HG03565 (cell line): ENCODE measurements at regions not wholly inside any gene's neighbourhood (a gene's known extent, or its start where the extent isn't known, plus 50 kb on each side); places are given as distances from the start of the nearest gene placed in this dataset.
"Not testable (repeated sequence)": the region's sequence is repeated elsewhere in the genome, so short reads cannot be mapped to it uniquely, and the experiment has no call there.

Source experiments
- ATAC-seq: cut with Tn5 transposase; IDR thresholded peaks from one replicate; pipeline ENCODE4 v1.9.1; 2021; ENCODE audit warnings: mild to moderate bottlenecking, moderate library complexity; ENCODE audit not compliant: unreplicated experiment

GRCh38 chr6:169101981-169102380 is 151.7 kb downstream of the THBS2 start:
- ATAC-seq = no peak

- ATAC-seq = no peak
These were observed 152.4 kb downstream of the THBS2 start for GRCh38 chr6:169101036-169101805.

DNA sequence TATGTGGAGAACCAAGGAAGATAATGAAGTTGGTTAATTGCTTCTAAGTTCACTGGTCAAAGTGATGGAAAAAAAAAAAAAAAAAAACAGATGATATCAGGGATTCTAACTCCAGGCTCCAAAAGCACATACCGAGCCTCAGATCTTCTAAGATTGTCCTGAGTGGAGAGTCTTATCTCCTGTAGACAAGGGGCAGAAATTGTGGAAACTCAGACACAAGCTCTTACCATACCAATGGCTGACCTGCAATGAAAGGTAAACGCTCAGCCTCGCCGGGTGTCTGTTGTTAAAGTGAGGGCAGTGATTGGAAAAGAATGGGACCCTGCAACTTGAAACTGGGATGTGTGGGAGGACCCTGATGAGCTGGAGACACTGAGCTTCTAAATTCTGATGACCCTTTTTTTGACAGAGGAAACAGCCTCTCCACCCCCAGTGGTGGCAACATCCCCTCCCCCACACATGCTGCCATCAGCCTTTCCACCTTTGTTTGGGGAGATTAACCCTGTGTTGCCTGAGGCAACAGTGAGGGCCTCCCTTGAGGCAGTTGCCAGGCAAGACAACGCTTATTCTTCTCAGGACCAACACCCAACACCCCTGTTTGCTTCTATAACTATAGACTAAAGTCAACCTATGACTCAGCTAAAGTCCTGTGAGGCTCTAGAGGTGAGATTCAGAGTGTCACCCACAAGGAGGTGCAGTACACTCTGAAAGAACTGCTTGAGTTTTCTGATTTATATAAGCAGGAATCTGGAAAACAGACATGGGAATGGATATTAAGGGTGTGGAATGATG is 154.0 kb downstream of the THBS2 start:
- ATAC-seq = no peak

DNA sequence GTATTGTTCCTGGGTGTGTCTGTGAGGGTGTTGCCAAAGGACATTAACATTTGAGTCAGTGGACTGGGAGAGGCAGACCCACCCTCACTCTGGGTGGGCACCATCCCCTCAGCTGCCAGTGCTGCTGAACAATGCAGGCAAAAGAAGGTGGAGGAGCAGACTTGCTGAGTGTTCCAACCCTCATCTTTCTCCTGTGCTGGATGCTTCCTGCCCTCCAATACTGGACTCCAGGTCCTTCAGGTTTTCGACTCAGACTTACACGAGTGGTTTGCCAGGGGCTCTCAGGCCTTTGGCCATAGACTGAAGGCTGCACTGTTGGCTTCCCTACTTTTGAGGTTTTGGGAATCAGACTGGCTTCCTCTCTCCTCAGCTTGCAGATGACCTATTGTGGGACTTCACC is 155.0 kb downstream of the THBS2 start:
- not testable (repeated sequence) for ATAC-seq

- no peak for ATAC-seq
These were observed 155.5 kb downstream of the THBS2 start for GRCh38 chr6:169098116-169098515.

DNA sequence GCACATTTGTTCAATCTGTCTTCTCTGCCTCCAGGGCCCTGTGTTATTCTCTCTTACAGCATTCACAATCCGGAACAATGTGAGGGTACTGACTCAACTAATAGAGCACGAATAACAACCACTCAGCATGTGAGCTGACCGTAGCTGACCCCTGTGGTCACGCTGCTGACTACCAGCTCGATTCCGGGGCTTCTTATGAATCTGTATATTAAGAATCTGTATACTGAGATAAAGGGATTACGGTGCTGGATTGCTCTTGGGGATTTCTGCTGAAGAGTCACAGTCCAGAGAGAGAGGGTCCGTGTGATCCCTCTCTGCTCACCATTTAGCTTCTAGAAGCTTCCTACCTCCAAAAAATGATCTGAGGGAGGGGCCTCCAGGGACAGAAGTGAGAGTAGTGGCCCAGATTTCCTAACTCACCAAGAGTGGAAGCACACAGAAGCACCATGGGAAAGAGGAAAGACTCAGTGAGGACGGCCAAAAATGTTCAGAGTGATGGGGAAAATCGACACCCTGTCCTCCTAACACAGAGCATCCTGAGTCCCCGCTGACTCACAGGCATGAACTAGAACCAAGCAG is 156.2 kb downstream of the THBS2 start:
- ATAC-seq = no peak

DNA sequence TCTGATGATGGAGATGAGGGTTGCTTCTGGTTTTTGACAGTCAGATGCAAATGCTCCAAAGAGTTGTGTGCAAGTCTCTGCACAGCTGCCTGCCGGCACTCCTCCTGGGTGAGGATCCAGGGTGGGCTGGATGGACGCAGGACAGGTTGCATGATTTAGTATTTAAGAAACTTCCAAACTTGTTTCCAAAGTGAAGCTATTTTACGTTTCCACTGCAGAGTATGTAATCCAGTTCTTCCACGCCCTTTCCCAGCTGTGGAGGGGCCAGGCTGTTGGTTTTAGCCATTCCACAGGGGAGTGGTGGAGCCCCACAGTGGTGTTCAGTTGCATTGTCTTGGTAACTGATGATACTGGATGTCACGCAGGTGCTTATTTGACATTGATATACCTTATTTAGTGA is 157.3 kb downstream of the THBS2 start:
- ATAC-seq = no peak

- no peak for ATAC-seq
These were observed 158.5 kb downstream of the THBS2 start for GRCh38 chr6:169095153-169095552.

GRCh38 chr6:169094552-169094950 is 159.1 kb downstream of the THBS2 start:
- ATAC-seq = no peak

GRCh38 chr6:169093770-169094551 is 159.7 kb downstream of the THBS2 start:
- no peak for ATAC-seq

GRCh38 chr6:169093066-169093723 is 160.5 kb downstream of the THBS2 start:
- no peak for ATAC-seq

GRCh38 chr6:169092375-169092774 is 161.3 kb downstream of the THBS2 start:
- ATAC-seq = peak; percentile 85

DNA sequence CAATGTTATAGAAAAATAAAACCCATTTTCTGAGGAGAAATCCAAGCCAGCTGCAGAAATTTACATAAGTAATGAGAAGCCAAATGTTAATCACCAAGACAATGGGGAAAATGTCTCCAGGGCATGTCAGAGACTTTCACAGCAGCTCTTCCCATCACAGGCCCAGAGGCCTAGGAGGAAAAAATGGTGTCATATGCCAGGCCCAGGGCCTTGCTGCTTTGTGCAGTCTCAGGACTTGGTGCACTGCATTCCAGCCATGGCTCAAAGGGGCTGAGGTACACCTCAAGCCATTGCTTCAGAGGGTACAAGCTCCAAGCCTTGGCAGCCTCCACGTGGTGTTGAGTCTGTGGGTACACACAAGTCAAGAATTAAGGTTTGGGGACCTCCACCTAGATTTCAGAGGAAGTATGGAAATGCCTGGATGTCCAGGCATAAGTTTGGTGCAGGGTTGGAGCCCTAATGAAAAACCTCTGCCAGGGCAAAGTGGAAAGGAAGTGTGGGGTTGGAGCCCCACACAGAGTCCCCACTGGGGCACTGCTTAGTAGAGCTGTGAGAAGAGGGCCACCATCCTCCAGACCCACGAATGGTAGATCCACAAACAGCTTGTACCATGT is 163.0 kb downstream of the THBS2 start:
- ATAC-seq = not testable (repeated sequence)

DNA sequence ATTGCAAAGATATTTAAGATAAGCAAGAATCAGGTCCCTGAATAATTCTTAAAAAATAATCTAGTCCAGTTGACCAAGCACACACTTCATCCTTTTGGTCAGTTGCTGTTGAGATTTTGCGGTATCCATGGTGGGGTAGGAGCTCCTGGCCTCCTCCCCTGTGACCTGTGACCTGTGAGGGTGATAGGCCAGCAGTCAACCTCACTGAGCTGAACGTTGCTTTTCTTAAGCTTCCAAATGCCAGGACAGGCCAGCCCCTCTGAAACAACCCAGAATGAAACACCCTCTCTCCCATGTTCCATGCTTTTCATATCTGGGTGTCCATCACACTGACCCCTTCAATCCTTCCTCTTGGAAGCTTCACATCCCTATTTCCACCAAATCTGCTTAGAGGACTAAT is 164.9 kb downstream of the THBS2 start:
- ATAC-seq = no peak

DNA sequence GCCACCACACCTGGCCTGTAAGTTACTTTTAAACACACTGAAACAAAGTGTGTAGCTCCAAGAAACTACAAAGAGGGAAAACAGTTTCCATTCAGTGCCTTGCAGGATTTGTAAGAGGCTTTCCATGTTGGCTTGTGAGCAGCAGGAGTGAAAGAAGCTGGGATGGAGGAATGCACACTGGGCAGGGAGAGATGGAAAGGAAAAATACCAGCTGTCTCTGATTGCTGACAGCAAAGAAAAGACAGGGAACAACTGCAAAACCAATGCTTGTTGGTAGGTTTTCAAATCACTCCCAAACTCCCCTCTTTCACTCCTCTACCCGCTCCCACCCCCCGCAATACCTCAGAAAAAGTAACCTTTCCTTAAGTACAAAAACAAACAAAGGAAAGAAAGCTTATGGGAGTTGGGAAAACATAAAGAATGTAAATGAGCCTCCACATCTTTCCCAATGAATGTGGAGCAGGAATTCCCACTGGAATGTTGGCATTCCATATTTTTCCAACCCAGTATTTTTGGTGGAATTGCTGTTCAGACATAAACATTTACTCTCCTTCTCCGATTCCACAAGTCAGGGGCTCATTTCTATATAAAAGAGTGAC is 166.1 kb downstream of the THBS2 start:
- no peak for ATAC-seq

DNA sequence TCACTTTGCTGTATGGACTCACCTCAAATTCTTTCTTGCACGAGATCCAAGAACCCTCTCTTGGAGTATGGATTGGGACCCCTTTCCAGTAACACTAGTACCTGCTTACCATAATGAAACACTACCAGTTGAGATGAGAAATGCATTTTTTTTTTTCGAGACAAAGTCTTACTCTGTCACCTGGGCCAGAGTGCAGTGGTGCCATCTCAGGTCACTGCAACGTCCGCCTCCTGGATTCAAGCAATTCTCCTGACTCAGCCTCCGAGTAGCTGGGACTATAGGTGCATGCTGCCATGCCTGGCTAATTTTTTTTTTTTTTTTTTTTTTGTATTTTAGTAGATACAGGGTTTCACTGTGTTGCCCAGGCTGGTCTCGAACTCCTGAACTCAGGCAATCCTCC is 167.0 kb downstream of the THBS2 start:
- ATAC-seq = not testable (repeated sequence)

DNA sequence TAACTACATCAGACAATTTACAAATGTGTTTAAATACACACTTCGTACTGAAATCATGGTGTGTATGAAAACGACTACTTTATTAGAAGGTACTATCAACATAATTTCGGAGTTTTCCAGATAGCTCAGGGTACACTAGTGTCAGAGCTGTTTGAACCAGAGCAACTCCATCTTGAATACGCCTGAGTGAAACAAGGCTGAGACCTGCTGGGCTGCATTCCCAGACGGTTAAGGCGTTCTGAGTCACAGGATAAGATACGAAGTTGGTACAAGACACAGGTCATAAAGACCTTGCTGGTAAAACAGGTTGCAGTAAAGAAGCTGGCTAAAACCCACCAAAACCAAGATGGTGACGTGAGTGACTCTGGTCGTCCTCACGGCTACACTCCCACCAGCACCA is 167.6 kb downstream of the THBS2 start:
- ATAC-seq = no peak

DNA sequence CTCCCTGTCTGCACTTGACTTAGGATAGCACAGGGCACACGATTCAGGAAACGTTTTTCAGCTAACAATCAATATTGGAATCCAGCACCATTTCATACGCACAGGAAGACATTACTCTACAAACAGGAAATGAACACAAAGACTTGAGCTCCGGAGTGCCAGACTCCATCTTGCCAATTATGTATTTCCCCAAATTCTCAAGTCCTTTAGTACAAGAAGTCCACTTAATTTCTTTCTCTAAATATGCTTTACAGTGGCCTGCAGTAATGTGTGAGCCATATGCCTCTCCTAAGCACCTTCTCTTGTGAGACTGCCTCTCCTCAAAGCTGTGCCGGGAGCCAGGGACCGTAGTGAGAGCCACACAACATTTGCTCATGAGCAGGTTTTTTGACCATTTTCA is 168.2 kb downstream of the THBS2 start:
- no peak for ATAC-seq

- ATAC-seq = not testable (repeated sequence)
These were observed 169.1 kb downstream of the THBS2 start for GRCh38 chr6:169084557-169084956.

- ATAC-seq = no peak
These were observed 169.6 kb downstream of the THBS2 start for GRCh38 chr6:169084067-169084466.
